Peyer's patch (tissue), 4 donors: ENCODE measurements at regions not wholly inside any gene's neighbourhood (a gene's known extent, or its start where the extent isn't known, plus 50 kb on each side); places are given as distances from the start of the nearest gene placed in this dataset.

Source experiments
- POLR2A ChIP-seq, 2 donors: fragments of 450-650 bp; IDR thresholded peaks; one replicate each; pipeline ENCODE4 v1.5.1; 2017; ENCODE audit warnings: antibody characterized with exemption in 2 of 2, mild to moderate bottlenecking in 2 of 2, moderate library complexity in 2 of 2
- TF ChIP-seq, protein P1 (sequence below), 6 experiments: fragments of 450-650 bp in 4 of 6; fragments of 200-600 bp in 2 of 6; sonication (generic) in 1 of 6; IDR thresholded peaks; one replicate each; pipeline ENCODE4 v1.5.1; 2017 to 2019; ENCODE audit warnings: antibody characterized with exemption in 6 of 6, mild to moderate bottlenecking in 3 of 6, moderate library complexity in 1 of 6

DNA sequence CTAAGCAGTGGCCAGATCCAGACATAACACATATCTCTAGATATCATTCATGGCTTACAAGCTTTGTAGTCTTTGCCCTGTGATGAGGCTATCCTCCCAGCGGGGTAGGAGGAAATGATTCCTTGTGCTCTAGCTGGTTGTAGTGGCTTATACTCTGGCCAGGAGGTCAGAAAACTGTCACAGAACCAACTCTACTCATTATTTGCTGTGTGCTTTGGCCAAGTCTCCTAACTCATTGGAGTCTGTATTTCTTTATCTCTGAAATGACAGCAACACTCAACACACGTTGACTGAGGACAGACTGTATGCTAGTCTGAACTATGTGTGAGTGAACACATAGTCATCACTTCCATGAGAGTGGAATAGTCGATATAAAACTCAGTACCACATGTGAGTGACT, 116.7 kb upstream of the F3 start:
- TF ChIP-seq, protein P1, sequence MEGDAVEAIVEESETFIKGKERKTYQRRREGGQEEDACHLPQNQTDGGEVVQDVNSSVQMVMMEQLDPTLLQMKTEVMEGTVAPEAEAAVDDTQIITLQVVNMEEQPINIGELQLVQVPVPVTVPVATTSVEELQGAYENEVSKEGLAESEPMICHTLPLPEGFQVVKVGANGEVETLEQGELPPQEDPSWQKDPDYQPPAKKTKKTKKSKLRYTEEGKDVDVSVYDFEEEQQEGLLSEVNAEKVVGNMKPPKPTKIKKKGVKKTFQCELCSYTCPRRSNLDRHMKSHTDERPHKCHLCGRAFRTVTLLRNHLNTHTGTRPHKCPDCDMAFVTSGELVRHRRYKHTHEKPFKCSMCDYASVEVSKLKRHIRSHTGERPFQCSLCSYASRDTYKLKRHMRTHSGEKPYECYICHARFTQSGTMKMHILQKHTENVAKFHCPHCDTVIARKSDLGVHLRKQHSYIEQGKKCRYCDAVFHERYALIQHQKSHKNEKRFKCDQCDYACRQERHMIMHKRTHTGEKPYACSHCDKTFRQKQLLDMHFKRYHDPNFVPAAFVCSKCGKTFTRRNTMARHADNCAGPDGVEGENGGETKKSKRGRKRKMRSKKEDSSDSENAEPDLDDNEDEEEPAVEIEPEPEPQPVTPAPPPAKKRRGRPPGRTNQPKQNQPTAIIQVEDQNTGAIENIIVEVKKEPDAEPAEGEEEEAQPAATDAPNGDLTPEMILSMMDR (IDR thresholded peaks at IDR 0.05): peak in 3 of 6 experiments; percentile 9 to 27 (median 20)
- no peak for TF ChIP-seq POLR2A (IDR thresholded peaks at IDR 0.05)
